Thoracic aorta (tissue), 2 donors: ENCODE measurements at regions not wholly inside any gene's neighbourhood (a gene's known extent, or its start where the extent isn't known, plus 50 kb on each side); places are given as distances from the start of the nearest gene placed in this dataset.

Experiments used
- ATAC-seq: fragments of 150-250 bp; one replicate; pipeline ENCODE4 v1.8.0; 2017; ENCODE audit warnings: low read depth; ENCODE audit not compliant: insufficient number of reproducible peaks, low FRiP score
- DNase-seq: peaks from one replicate; pipeline ENCODE4 v3.0.0-alpha.2; 2020; ENCODE audit warnings: low spot score
- H3K27ac ChIP-seq, 2 donors: fragments of 200-600 bp; sonication (generic); 1 replicate in 1 of 2; 2 replicates in 1 of 2; pipeline ENCODE4 v1.5.1; 2016; ENCODE audit warnings: mild to moderate bottlenecking in 2 of 2, moderate library complexity in 2 of 2
- H3K27me3 ChIP-seq: fragments of 200-600 bp; sonication (generic); replicated peaks from 2 replicates; pipeline ENCODE4 v1.6.0; 2016; ENCODE audit warnings: mild to moderate bottlenecking; ENCODE audit not compliant: insufficient read depth
- H3K36me3 ChIP-seq: fragments of 200-600 bp; sonication (generic); one replicate; pipeline ENCODE4 v1.5.1; 2016
- H3K4me1 ChIP-seq, 2 donors: fragments of 200-600 bp; sonication (generic); 1 replicate in 1 of 2; 2 replicates in 1 of 2; pipeline versions ENCODE4 v1.5.1 to v1.6.0; 2016; ENCODE audit warnings: low read depth in 2 of 2, mild to moderate bottlenecking in 1 of 2; ENCODE audit not compliant: control insufficient read depth in 1 of 2
- H3K4me3 ChIP-seq: fragments of 200-600 bp; sonication (generic); 2 replicates; pipeline ENCODE4 v1.5.1; 2016; ENCODE audit warnings: mild to moderate bottlenecking
- H3K9me3 ChIP-seq: fragments of 200-600 bp; sonication (generic); 2 replicates; pipeline ENCODE4 v1.5.1; 2016
- TF ChIP-seq, protein P1 (sequence below): fragments of 200-600 bp; sonication (generic); IDR thresholded peaks from one replicate; pipeline ENCODE4 v1.5.1; 2019; ENCODE audit warnings: antibody characterized with exemption

DNA sequence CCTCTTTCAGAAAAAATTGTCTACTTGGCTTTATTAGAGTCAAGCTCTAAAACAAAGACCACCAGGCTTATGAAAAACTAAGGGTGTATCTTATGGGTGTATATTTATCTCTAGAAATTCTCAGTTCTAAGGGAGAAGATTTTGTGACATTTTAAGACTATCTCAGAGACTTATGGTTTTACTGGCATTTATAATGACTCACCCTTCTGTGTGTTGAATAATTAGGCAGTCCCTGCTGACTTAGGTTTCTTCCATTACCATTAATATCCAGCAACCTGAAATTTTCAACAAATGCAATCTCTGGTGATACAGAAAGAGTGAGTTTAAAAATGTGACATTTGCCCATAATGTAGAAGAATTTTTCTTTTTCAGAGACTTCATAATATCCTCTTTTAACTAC lies 1015.0 kb upstream of the AGA start:
- H3K27me3 ChIP-seq, result no peaks in the 10 kb centered on the region
- no peaks in the 10 kb centered on the region for H3K36me3 ChIP-seq
- no peak overlapping the region for H3K27ac ChIP-seq
- H3K4me3 ChIP-seq, result no peak overlapping the region
- DNase-seq, result no peak
- H3K4me1 ChIP-seq, result no peaks in the 10 kb centered on the region
- TF ChIP-seq, protein P1, sequence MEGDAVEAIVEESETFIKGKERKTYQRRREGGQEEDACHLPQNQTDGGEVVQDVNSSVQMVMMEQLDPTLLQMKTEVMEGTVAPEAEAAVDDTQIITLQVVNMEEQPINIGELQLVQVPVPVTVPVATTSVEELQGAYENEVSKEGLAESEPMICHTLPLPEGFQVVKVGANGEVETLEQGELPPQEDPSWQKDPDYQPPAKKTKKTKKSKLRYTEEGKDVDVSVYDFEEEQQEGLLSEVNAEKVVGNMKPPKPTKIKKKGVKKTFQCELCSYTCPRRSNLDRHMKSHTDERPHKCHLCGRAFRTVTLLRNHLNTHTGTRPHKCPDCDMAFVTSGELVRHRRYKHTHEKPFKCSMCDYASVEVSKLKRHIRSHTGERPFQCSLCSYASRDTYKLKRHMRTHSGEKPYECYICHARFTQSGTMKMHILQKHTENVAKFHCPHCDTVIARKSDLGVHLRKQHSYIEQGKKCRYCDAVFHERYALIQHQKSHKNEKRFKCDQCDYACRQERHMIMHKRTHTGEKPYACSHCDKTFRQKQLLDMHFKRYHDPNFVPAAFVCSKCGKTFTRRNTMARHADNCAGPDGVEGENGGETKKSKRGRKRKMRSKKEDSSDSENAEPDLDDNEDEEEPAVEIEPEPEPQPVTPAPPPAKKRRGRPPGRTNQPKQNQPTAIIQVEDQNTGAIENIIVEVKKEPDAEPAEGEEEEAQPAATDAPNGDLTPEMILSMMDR, result no peak
- ATAC-seq, result no peak
- H3K9me3 ChIP-seq, result no peaks in the 10 kb centered on the region

DNA sequence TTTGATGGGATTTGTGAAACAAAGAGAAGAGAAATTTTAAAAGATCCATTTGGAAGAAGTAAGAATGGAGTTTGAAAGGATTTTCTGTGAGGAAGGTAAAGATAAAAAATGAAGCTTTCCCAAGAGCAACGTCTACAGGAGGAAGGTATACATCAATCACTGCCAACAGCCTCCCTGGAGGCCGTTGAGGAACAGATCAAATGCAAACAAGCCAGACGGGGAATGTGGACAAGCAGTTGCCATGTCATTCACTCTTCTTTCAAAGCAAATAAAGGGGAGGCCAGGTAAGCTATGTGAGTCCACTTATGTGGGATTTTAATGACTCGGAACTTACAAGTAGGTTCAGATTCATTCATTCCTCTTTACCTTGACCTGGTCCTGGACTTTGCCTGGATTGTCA lies 1020.5 kb upstream of the AGA start:
- TF ChIP-seq, protein P1, result no peak
- no peak overlapping the region for H3K27ac ChIP-seq
- H3K27me3 ChIP-seq, result no peaks in the 10 kb centered on the region
- H3K9me3 ChIP-seq, result no peaks in the 10 kb centered on the region
- DNase-seq (no peak), ATAC-seq (no peak)
- H3K36me3 ChIP-seq, result no peaks in the 10 kb centered on the region
- no peaks in the 10 kb centered on the region for H3K4me1 ChIP-seq
- H3K4me3 ChIP-seq, result no peak overlapping the region

DNA sequence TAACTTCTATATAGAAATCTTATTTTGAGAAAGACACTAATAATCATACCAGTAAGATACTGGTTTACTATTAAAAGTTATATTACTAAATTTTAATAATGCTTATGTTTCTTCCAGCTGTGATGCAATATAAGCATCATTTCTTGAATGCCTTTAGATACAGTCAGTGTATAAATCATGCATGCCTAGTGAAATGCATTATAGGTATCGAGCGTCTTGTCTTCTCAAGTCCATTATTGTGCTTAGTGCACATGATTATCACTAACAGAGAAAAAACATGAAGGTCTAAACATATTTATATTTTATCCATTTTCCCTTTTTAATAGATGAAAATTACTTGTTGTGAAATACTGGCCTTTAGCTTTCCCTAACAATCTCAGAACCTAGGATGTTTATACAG lies 1021.5 kb upstream of the AGA start:
- Histone ChIP-seq H3K4me3 (no peak overlapping the region), H3K27me3 (no peaks in the 10 kb centered on the region)

DNA sequence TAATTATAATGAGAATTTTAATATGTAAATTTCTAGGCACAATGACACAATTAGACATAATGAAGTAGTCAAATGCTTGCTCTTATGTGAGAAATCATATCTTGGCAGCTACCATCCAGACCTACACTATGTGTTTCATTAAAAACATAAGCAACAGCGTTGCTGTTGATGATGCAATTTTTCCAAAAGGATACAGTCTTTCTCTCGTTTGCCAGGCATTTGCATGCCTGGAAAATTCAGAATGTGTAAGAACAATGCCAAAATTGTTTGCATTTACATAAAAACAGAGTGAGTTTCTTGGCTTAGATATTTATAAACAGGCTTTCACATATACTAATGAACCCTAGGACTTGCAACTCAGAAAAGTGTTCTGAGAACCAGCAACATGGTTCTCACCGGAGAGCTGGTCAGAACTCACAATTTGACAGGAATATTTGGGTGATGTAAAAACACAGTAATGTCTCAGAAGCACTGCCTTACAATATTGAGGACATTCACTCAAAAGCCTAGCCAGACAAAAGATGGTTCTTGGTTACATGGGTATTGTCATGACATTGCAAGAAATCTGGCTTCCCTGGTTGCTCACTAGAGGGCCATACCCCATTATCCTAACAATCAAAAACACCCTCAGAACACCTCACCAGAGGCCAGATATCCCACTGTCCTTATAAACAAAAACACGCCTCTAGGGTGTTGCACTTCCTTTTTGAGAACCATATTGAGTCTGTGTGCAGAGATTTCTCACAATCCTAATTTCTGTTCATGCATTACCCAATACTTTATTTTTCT lies 1029.0 kb upstream of the AGA start:
- TF ChIP-seq, protein P1, result no peak
- no peak overlapping the region for H3K4me3 ChIP-seq
- H3K27me3 ChIP-seq, result no peaks in the 10 kb centered on the region
- DNase-seq (no peak), ATAC-seq (no peak)
- no peaks in the 10 kb centered on the region for H3K36me3 ChIP-seq
- no peaks in the 10 kb centered on the region for H3K9me3 ChIP-seq
- no peaks in the 10 kb centered on the region for H3K4me1 ChIP-seq
- no peak overlapping the region for H3K27ac ChIP-seq

More for the DNA sequence above, 1021.5 kb upstream of the AGA start:
- H3K27ac ChIP-seq, result no peak overlapping the region
- H3K9me3 ChIP-seq, result no peaks in the 10 kb centered on the region
- TF ChIP-seq, protein P1, result no peak
- no peak for DNase-seq
- H3K36me3 ChIP-seq, result no peaks in the 10 kb centered on the region
- no peak for ATAC-seq
- no peaks in the 10 kb centered on the region for H3K4me1 ChIP-seq

DNA sequence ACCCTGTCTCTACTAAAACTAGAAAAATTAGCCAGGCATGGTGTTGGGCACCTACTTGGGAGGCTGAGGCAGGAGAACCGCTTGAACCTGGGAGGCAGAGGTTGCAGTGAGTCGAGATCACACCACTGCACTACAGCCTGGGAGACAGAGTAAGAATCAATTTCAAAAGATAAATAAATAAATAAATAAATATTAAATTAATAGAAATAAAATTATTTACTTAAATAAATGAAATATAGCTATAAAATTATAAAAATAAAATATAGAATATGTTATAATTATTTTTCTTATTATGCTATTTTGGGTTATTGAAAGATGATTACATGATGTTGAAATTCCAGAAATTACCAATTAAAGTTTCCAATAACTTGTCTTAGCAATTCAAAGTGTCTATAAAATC lies 1029.8 kb upstream of the AGA start:
- DNase-seq (no peak), ATAC-seq (no peak)
- no peaks in the 10 kb centered on the region for H3K36me3 ChIP-seq
- TF ChIP-seq, protein P1, result no peak
- no peaks in the 10 kb centered on the region for H3K9me3 ChIP-seq
- no peak overlapping the region for H3K27ac ChIP-seq
- H3K4me1 ChIP-seq, result no peaks in the 10 kb centered on the region
- no peaks in the 10 kb centered on the region for H3K27me3 ChIP-seq
- H3K4me3 ChIP-seq, result no peak overlapping the region
